K562 (cell line): ENCODE measurements at regions not wholly inside any gene's neighbourhood (a gene's known extent, or its start where the extent isn't known, plus 50 kb on each side); places are given as distances from the start of the nearest gene placed in this dataset.

Experiments
- CHD2 ChIP-seq: IDR thresholded peaks from 2 replicates; pipeline ENCODE4 v1.6.1; 2011; ENCODE audit warnings: low read depth, low read length
- CTCF ChIP-seq, 3 experiments: IDR thresholded peaks in 2 of 3; conservative IDR thresholded peaks in 1 of 3; 2 replicates each; pipeline ENCODE4 v1.5.1; 2011 to 2012; ENCODE audit warnings: low read length in 3 of 3, mild to moderate bottlenecking in 3 of 3, control low read depth in 2 of 3, improper control_type of control experiment in 1 of 3, inconsistent platforms in 1 of 3, low read depth in 1 of 3, mixed read lengths in 1 of 3, moderate library complexity in 1 of 3; ENCODE audit not compliant: insufficient read depth in 2 of 3
- MAZ ChIP-seq, 2 experiments: fragments of 450-650 bp in 1 of 2; sonication (generic) in 1 of 2; formaldehyde crosslinking; IDR thresholded peaks in 1 of 2; conservative IDR thresholded peaks in 1 of 2; 2 replicates each; pipeline versions ENCODE4 v1.4.0 to v1.5.0; 2020; ENCODE audit warnings: mild to moderate bottlenecking in 1 of 2, missing genetic modification reagents in 1 of 2
- NFYB ChIP-seq: IDR thresholded peaks from 2 replicates; pipeline ENCODE4 v1.6.1; 2011; ENCODE audit warnings: mild to moderate bottlenecking, moderate library complexity; ENCODE audit not compliant: insufficient read length; ENCODE audit errors: extremely low read depth
- PURB ChIP-seq: sonication (generic); formaldehyde crosslinking; IDR thresholded peaks from 2 replicates; pipeline ENCODE4 v1.9.0; 2021; ENCODE audit warnings: low read depth, mild to moderate bottlenecking, missing genetic modification reagents
- REST ChIP-seq, 2 experiments: fragments of 450-650 bp; formaldehyde crosslinking in 1 of 2; IDR thresholded peaks; 2 replicates each; pipeline versions ENCODE4 v1.4.0 to v1.6.1; 2014 to 2020; ENCODE audit warnings: mild to moderate bottlenecking in 2 of 2, borderline replicate concordance in 1 of 2, low read depth in 1 of 2
- TCF7L2 ChIP-seq: fragments of 150-350 bp; IDR thresholded peaks from 2 replicates; pipeline ENCODE4 v1.6.1; 2016; ENCODE audit warnings: low read depth, mild to moderate bottlenecking, low read length, moderate library complexity
- ZBTB8A ChIP-seq: fragments of 450-650 bp; IDR thresholded peaks from 2 replicates; pipeline ENCODE4 v1.6.1; 2018; ENCODE audit warnings: mild to moderate bottlenecking, moderate library complexity; ENCODE audit not compliant: partially characterized antibody
- ZFP1 ChIP-seq: fragments of 450-650 bp; formaldehyde crosslinking; IDR thresholded peaks from 2 replicates; pipeline ENCODE4 v1.4.0; 2020; ENCODE audit warnings: mild to moderate bottlenecking, mixed read lengths
- TF ChIP-seq, protein P1 (sequence below): sonication (generic); formaldehyde crosslinking; IDR thresholded peaks from 2 replicates; pipeline ENCODE4 v1.8.1; 2023; ENCODE audit warnings: mild to moderate bottlenecking, missing genetic modification reagents

DNA sequence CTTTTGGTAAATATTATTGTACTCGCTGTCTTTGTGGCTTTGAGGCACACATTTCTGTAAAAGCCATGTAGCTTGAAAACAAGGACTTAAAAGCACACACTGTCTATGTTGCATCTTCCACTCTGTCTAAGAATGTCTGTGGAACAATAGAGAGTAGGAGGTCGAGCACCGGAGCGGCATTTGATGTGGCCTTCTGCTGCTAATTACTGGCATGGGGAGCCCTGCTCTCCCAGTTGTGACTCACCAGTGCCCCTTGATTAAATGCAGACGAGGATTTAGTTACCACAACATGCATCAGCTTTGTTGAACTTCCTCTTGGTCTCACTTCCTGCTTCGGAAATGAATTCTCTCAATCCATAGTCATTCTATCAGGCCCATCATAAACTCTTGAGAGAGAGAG, 680.7 kb upstream of the SLC35B3 start:
- TF ChIP-seq PURB (CRISPR knock-in tag) (no peak), ZBTB8A (no peak), NFYB (no peak), ZFP1 (CRISPR knock-in tag) (no peak), CTCF (IDR thresholded peaks at IDR 0.05 in 2 of 3, conservative IDR thresholded peaks at IDR 0.05 in 1 of 3; ENCODE audit: insufficient read depth in 2 of 3, low read depth in 1 of 3, low read length in 3 of 3) (no peak), MAZ (CRISPR knock-in tag; conservative IDR thresholded peaks at IDR 0.05 in 1 of 2, IDR thresholded peaks at IDR 0.05 in 1 of 2) (no peak), CHD2 (no peak), TCF7L2 (no peak), REST (IDR thresholded peaks at IDR 0.05; ENCODE audit: borderline replicate concordance) (no peak), REST (CRISPR knock-in tag; IDR thresholded peaks at IDR 0.05; ENCODE audit: low read depth) (no peak)
- TF ChIP-seq, protein P1, sequence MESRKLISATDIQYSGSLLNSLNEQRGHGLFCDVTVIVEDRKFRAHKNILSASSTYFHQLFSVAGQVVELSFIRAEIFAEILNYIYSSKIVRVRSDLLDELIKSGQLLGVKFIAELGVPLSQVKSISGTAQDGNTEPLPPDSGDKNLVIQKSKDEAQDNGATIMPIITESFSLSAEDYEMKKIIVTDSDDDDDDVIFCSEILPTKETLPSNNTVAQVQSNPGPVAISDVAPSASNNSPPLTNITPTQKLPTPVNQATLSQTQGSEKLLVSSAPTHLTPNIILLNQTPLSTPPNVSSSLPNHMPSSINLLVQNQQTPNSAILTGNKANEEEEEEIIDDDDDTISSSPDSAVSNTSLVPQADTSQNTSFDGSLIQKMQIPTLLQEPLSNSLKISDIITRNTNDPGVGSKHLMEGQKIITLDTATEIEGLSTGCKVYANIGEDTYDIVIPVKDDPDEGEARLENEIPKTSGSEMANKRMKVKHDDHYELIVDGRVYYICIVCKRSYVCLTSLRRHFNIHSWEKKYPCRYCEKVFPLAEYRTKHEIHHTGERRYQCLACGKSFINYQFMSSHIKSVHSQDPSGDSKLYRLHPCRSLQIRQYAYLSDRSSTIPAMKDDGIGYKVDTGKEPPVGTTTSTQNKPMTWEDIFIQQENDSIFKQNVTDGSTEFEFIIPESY (CRISPR knock-in tag) = no peak
